H9 (cell line): ENCODE measurements at regions not wholly inside any gene's neighbourhood (a gene's known extent, or its start where the extent isn't known, plus 50 kb on each side); places are given as distances from the start of the nearest gene placed in this dataset.

Experiments
- DNase-seq: peaks from one replicate; pipeline ENCODE4 v3.0.0-alpha.2; 2017
- H2AFZ ChIP-seq: one replicate; pipeline ENCODE4 v1.6.1; 2013; ENCODE audit warnings: mild to moderate bottlenecking, low read length, control low read depth, moderate library complexity
- H2AK5ac ChIP-seq: 2 replicates; pipeline ENCODE4 v1.6.1; 2013; ENCODE audit warnings: low read length, control low read depth, mixed read lengths; ENCODE audit not compliant: insufficient read length
- H2BK120ac ChIP-seq: one replicate; pipeline ENCODE4 v1.6.1; 2013; ENCODE audit warnings: low read depth, mild to moderate bottlenecking, low read length, control low read depth, inconsistent platforms; ENCODE audit not compliant: poor library complexity, severe bottlenecking
- H2BK12ac ChIP-seq: 2 replicates; pipeline ENCODE4 v1.6.1; 2013; ENCODE audit warnings: low read length, control low read depth, mixed read lengths, low read depth; ENCODE audit not compliant: insufficient read length
- H2BK15ac ChIP-seq: 2 replicates; pipeline ENCODE4 v1.6.1; 2013; ENCODE audit warnings: low read depth, low read length, control low read depth
- H2BK20ac ChIP-seq: one replicate; pipeline ENCODE4 v1.6.1; 2013; ENCODE audit warnings: low read depth, mild to moderate bottlenecking, low read length, control low read depth, inconsistent platforms; ENCODE audit not compliant: poor library complexity, severe bottlenecking
- H2BK5ac ChIP-seq: 2 replicates; pipeline ENCODE4 v1.6.1; 2013; ENCODE audit warnings: low read length, control low read depth, mixed read lengths; ENCODE audit not compliant: insufficient read length
- H3K14ac ChIP-seq: 2 replicates; pipeline ENCODE4 v1.6.1; 2013; ENCODE audit warnings: low read length, control low read depth; ENCODE audit not compliant: insufficient read depth
- H3K18ac ChIP-seq: 2 replicates; pipeline ENCODE4 v1.6.1; 2013; ENCODE audit warnings: low read depth, mild to moderate bottlenecking, mixed read lengths, low read length, control low read depth; ENCODE audit not compliant: insufficient read length
- H3K23ac ChIP-seq: 2 replicates; pipeline ENCODE4 v1.6.1; 2013; ENCODE audit warnings: low read length, control low read depth, mixed read lengths, low read depth; ENCODE audit not compliant: insufficient read length
- H3K23me2 ChIP-seq: 2 replicates; pipeline ENCODE4 v1.6.1; 2013; ENCODE audit warnings: low read depth, mild to moderate bottlenecking, mixed read lengths, low read length, control low read depth; ENCODE audit not compliant: insufficient read length, poor library complexity, severe bottlenecking
- H3K27ac ChIP-seq: 2 replicates; pipeline ENCODE4 v1.5.1; 2013; ENCODE audit warnings: low read length, control low read depth, mixed read lengths, low read depth; ENCODE audit not compliant: insufficient read length
- H3K27me3 ChIP-seq: 2 replicates; pipeline ENCODE4 v1.6.1; 2013; ENCODE audit warnings: low read length, control low read depth, inconsistent platforms; ENCODE audit not compliant: insufficient read depth
- H3K4ac ChIP-seq: 2 replicates; pipeline ENCODE4 v1.6.1; 2013; ENCODE audit warnings: low read depth, mild to moderate bottlenecking, control low read depth, inconsistent platforms, low read length, moderate library complexity
- H3K4me1 ChIP-seq: 2 replicates; pipeline ENCODE4 v1.6.1; 2013; ENCODE audit warnings: low read length, control low read depth, inconsistent platforms; ENCODE audit not compliant: insufficient read depth
- H3K4me2 ChIP-seq: 2 replicates; pipeline ENCODE4 v1.6.1; 2013; ENCODE audit warnings: low read length, control low read depth, mixed read lengths; ENCODE audit not compliant: insufficient read length, insufficient read depth
- H3K56ac ChIP-seq: 2 replicates; pipeline ENCODE4 v1.6.1; 2013; ENCODE audit warnings: low read depth, mild to moderate bottlenecking, mixed read lengths, low read length, control low read depth; ENCODE audit not compliant: insufficient read length
- H3K79me1 ChIP-seq: 2 replicates; pipeline ENCODE4 v1.6.1; 2013; ENCODE audit warnings: low read depth, mild to moderate bottlenecking, moderate library complexity, low read length, control low read depth, inconsistent platforms; ENCODE audit not compliant: insufficient read depth, poor library complexity, severe bottlenecking
- H3K79me2 ChIP-seq: 2 replicates; pipeline ENCODE4 v1.6.1; 2013; ENCODE audit warnings: low read length, control low read depth, inconsistent platforms; ENCODE audit not compliant: insufficient read depth
- H3K9ac ChIP-seq: 2 replicates; pipeline ENCODE4 v1.6.1; 2013; ENCODE audit warnings: low read length, control low read depth, mixed read lengths; ENCODE audit not compliant: insufficient read length; ENCODE audit errors: extremely low read depth
- H3K9me3 ChIP-seq: one replicate; pipeline ENCODE4 v1.6.1; 2013; ENCODE audit warnings: low read depth, low read length, inconsistent platforms; ENCODE audit not compliant: control insufficient read depth
- H3T11ph ChIP-seq: one replicate; pipeline ENCODE4 v1.6.1; 2013; ENCODE audit warnings: mild to moderate bottlenecking, low read length, control low read depth, inconsistent platforms
- H4K20me1 ChIP-seq: one replicate; pipeline ENCODE4 v1.6.1; 2013; ENCODE audit not compliant: control insufficient read depth, insufficient read length, insufficient read depth
- H4K5ac ChIP-seq: 2 replicates; pipeline ENCODE4 v1.6.1; 2013; ENCODE audit warnings: low read depth, mild to moderate bottlenecking, mixed read lengths, low read length, control low read depth; ENCODE audit not compliant: insufficient read length
- H4K8ac ChIP-seq: replicated peaks from 2 replicates; pipeline ENCODE4 v1.6.1; 2013; ENCODE audit warnings: low read length, control low read depth, mixed read lengths, low read depth; ENCODE audit not compliant: insufficient read length
- H4K91ac ChIP-seq: 2 replicates; pipeline ENCODE4 v1.6.1; 2013; ENCODE audit warnings: low read depth, mild to moderate bottlenecking, moderate library complexity, mixed read lengths, low read length, control low read depth; ENCODE audit not compliant: insufficient read length
- H3K27ac Mint-ChIP-seq, 3 experiments: 2 replicates in 2 of 3; 3 replicates in 1 of 3; pipeline ENCODE4 v1.8.0; 2020 to 2021; ENCODE audit warnings: mixed read lengths in 3 of 3, mild to moderate bottlenecking in 1 of 3, moderate library complexity in 1 of 3
- H3K27me3 Mint-ChIP-seq: 2 replicates; pipeline ENCODE4 v1.8.0; 2021; ENCODE audit warnings: low read depth, mild to moderate bottlenecking, moderate library complexity, mixed read lengths
- H3K36me3 Mint-ChIP-seq, 3 experiments: 2 replicates in 2 of 3; 3 replicates in 1 of 3; pipeline ENCODE4 v1.8.0; 2020 to 2021; ENCODE audit warnings: low read depth in 3 of 3, mixed read lengths in 3 of 3; ENCODE audit not compliant: insufficient read depth in 1 of 3
- H3K4me1 Mint-ChIP-seq, 2 experiments: 2 replicates each; pipeline ENCODE4 v1.8.0; 2020; ENCODE audit warnings: mixed read lengths in 2 of 2
- H3K4me3 Mint-ChIP-seq, 2 experiments: 2 replicates in 1 of 2; 3 replicates in 1 of 2; pipeline ENCODE4 v1.8.0; 2020 to 2021; ENCODE audit warnings: mild to moderate bottlenecking in 2 of 2, mixed read lengths in 2 of 2, moderate library complexity in 1 of 2
- H3K9me3 Mint-ChIP-seq, 2 experiments: 2 replicates in 1 of 2; 3 replicates in 1 of 2; pipeline ENCODE4 v1.8.0; 2020; ENCODE audit warnings: mild to moderate bottlenecking in 2 of 2, mixed read lengths in 2 of 2, moderate library complexity in 1 of 2
- WGBS: extraction: QIAGEN DNeasy Blood & Tissue Kit; methylation state at CpG from one replicate; pipeline ENCODE4 v1.1.7; 2013; ENCODE audit warnings: missing lambda C conversion rate, low lambda C conversion rate, mixed read lengths; ENCODE audit not compliant: insufficient read length; ENCODE audit errors: extremely low coverage; 5-methylcytosine and 5-hydroxymethylcytosine counted together
- TF ChIP-seq, protein P1 (sequence below): fragments of 200-600 bp; sonication (generic); conservative IDR thresholded peaks from 3 replicates; pipeline ENCODE4 v1.8.0; 2021; ENCODE audit warnings: antibody characterized with exemption, mild to moderate bottlenecking

GRCh38 chr16:73150786-73151185 is 102.9 kb upstream of the ZFHX3 start:
- no peak overlapping the region for H4K5ac ChIP-seq
- peaks cover 21 to 34% of the 10 kb centered on the region in 2 experiments for H3K4me1 Mint-ChIP-seq
- no peaks in the 10 kb centered on the region for H3K9me3 ChIP-seq
- no peaks in the 10 kb centered on the region for H3K79me1 ChIP-seq
- H3K36me3 Mint-ChIP-seq, result no peaks in the 10 kb centered on the region
- H2BK120ac ChIP-seq, result no peak overlapping the region
- no peak overlapping the region for H3K4me2 ChIP-seq
- H4K91ac ChIP-seq, result no peak overlapping the region
- no peak overlapping the region for H2BK20ac ChIP-seq
- peaks cover 3% of the 10 kb centered on the region; the same call in 1 of the 2 replicates for H3K4me1 ChIP-seq
- H3K27me3 ChIP-seq, result no peaks in the 10 kb centered on the region
- H3K9me3 Mint-ChIP-seq, result peaks cover 0 to 2% of the 10 kb centered on the region in 2 experiments; a peak in 1 of 5 replicates
- no peak overlapping the region for H3K23ac ChIP-seq
- H3K14ac ChIP-seq, result no peak overlapping the region
- no CpG with 5 or more reads among the region's 4 CpGs for WGBS
- no peaks in the 10 kb centered on the region for H3K79me2 ChIP-seq
- H3K56ac ChIP-seq, result no peak overlapping the region
- no peaks in the 10 kb centered on the region for H3K23me2 ChIP-seq
- no peak overlapping the region for H3K9ac ChIP-seq
- H4K8ac ChIP-seq, result no peak overlapping the region
- H2BK5ac ChIP-seq, result no peak overlapping the region
- H2BK12ac ChIP-seq, result no peak overlapping the region
- TF ChIP-seq, protein P1, sequence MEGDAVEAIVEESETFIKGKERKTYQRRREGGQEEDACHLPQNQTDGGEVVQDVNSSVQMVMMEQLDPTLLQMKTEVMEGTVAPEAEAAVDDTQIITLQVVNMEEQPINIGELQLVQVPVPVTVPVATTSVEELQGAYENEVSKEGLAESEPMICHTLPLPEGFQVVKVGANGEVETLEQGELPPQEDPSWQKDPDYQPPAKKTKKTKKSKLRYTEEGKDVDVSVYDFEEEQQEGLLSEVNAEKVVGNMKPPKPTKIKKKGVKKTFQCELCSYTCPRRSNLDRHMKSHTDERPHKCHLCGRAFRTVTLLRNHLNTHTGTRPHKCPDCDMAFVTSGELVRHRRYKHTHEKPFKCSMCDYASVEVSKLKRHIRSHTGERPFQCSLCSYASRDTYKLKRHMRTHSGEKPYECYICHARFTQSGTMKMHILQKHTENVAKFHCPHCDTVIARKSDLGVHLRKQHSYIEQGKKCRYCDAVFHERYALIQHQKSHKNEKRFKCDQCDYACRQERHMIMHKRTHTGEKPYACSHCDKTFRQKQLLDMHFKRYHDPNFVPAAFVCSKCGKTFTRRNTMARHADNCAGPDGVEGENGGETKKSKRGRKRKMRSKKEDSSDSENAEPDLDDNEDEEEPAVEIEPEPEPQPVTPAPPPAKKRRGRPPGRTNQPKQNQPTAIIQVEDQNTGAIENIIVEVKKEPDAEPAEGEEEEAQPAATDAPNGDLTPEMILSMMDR, result no peak
- H2AK5ac ChIP-seq, result no peak overlapping the region
- H3K18ac ChIP-seq, result no peak overlapping the region
- H3K27me3 Mint-ChIP-seq, result no peaks in the 10 kb centered on the region
- H2BK15ac ChIP-seq, result no peak overlapping the region
- H3K4ac ChIP-seq, result no peak overlapping the region
- H3K27ac ChIP-seq, result no peak overlapping the region
- H3K4me3 Mint-ChIP-seq, result no peak overlapping the region
- DNase-seq, result no peak
- H4K20me1 ChIP-seq, result no peaks in the 10 kb centered on the region
- no peak overlapping the region for H3K27ac Mint-ChIP-seq
- H2AFZ ChIP-seq, result no peak overlapping the region
- H3T11ph ChIP-seq, result no peak overlapping the region
